ENCODE measurements at regions not wholly inside any gene's neighbourhood (a gene's known extent, or its start where the extent isn't known, plus 50 kb on each side); places are given as distances from the start of the nearest gene placed in this dataset.

- no peak overlapping the region for H3K4me3 ChIP-seq
- peaks cover 0 to 2% of the 10 kb centered on the region in 2 donors for H3K4me1 ChIP-seq
- intact Hi-C loops (cut with DNase I), result no loop called here
- no peak for DNase-seq (ENCODE audit: low spot score in 2 of 2)
- no peak for TF ChIP-seq CTCF (IDR thresholded peaks at IDR 0.05)
- H3K27ac ChIP-seq, result no peak overlapping the region
- H3K27me3 ChIP-seq, result no peaks in the 10 kb centered on the region
- H3K9me3 ChIP-seq, result no peaks in the 10 kb centered on the region
- no peaks in the 10 kb centered on the region for H3K36me3 ChIP-seq
These were observed 86.1 kb upstream of the ZBED5 start for GRCh38 chr11:10943968-10944367.

GRCh38 chr11:10942620-10943019, 84.8 kb upstream of the ZBED5 start:
- peaks cover 0 to 2% of the 10 kb centered on the region in 2 donors for H3K4me1 ChIP-seq
- H3K27me3 ChIP-seq, result no peaks in the 10 kb centered on the region
- no peak for TF ChIP-seq CTCF (IDR thresholded peaks at IDR 0.05)
- no peak overlapping the region for H3K4me3 ChIP-seq
- no peaks in the 10 kb centered on the region for H3K36me3 ChIP-seq
- no peaks in the 10 kb centered on the region for H3K9me3 ChIP-seq
- intact Hi-C loops (cut with DNase I), result no loop called here
- peak overlapping the region in 1 of 2 donors; percentile 34 for H3K27ac ChIP-seq
- no peak for DNase-seq (ENCODE audit: low spot score in 2 of 2)

- no peaks in the 10 kb centered on the region for H3K36me3 ChIP-seq
- intact Hi-C loops (cut with DNase I), result no loop called here
- no peaks in the 10 kb centered on the region for H3K9me3 ChIP-seq
- peak overlapping the region in 1 of 2 donors; percentile 34 for H3K27ac ChIP-seq
- peaks cover 0 to 2% of the 10 kb centered on the region in 2 donors for H3K4me1 ChIP-seq
- no peaks in the 10 kb centered on the region for H3K27me3 ChIP-seq
- no peak for TF ChIP-seq CTCF (IDR thresholded peaks at IDR 0.05)
- DNase-seq (ENCODE audit: low spot score in 2 of 2), result no peak
- H3K4me3 ChIP-seq, result no peak overlapping the region
These were observed 84.0 kb upstream of the ZBED5 start for GRCh38 chr11:10941871-10942270.

GRCh38 chr11:10941414-10941813, 83.6 kb upstream of the ZBED5 start:
- no peaks in the 10 kb centered on the region for H3K9me3 ChIP-seq
- peak overlapping the region in 1 of 2 donors; percentile 34 for H3K27ac ChIP-seq
- TF ChIP-seq CTCF (IDR thresholded peaks at IDR 0.05), result no peak
- H3K4me1 ChIP-seq, result peaks cover 0 to 2% of the 10 kb centered on the region in 2 donors
- no peak overlapping the region for H3K4me3 ChIP-seq
- no peak for DNase-seq (ENCODE audit: low spot score in 2 of 2)
- no peaks in the 10 kb centered on the region for H3K36me3 ChIP-seq
- intact Hi-C loops (cut with DNase I), result no loop called here
- H3K27me3 ChIP-seq, result no peaks in the 10 kb centered on the region

- intact Hi-C loops (cut with DNase I), result loop anchor here (10.0 kb wide), 1 partner anchor 206 kb away; no protein-coding TSS in a partner anchor
- H3K27ac ChIP-seq, result no peak overlapping the region
These were observed 81.0 kb upstream of the ZBED5 start for GRCh38 chr11:10938650-10939387.

More at GRCh38 chr11:10938650-10939387, 81.0 kb upstream of the ZBED5 start:
- H3K9me3 ChIP-seq, result no peaks in the 10 kb centered on the region
- H3K27me3 ChIP-seq, result no peaks in the 10 kb centered on the region
- peaks cover 0 to 5% of the 10 kb centered on the region in 2 donors for H3K4me1 ChIP-seq
- H3K4me3 ChIP-seq, result no peak overlapping the region
- no peak for DNase-seq (ENCODE audit: low spot score in 2 of 2)
- no peak for TF ChIP-seq CTCF (IDR thresholded peaks at IDR 0.05)
- H3K36me3 ChIP-seq, result no peaks in the 10 kb centered on the region
